D721Med (cell line): ENCODE measurements at regions not wholly inside any gene's neighbourhood (a gene's known extent, or its start where the extent isn't known, plus 50 kb on each side); places are given as distances from the start of the nearest gene placed in this dataset.

ENCODE experiments used
- DNase-seq: peaks from one replicate; pipeline ENCODE4 v3.0.0; 2011; ENCODE audit warnings: low spot score; ENCODE audit not compliant: insufficient read length
- FAIRE-seq: peaks from 2 replicates; lab custom pipeline; 2011; peaks lifted over from hg19 to GRCh38; lab: Jason Lieb, UNC
- TF ChIP-seq, protein P1 (sequence below): IDR thresholded peaks from 2 replicates; pipeline ENCODE4 v1.5.1; 2012; ENCODE audit warnings: mild to moderate bottlenecking, control low read depth; ENCODE audit not compliant: insufficient read depth; ENCODE audit errors: missing control alignments

DNA sequence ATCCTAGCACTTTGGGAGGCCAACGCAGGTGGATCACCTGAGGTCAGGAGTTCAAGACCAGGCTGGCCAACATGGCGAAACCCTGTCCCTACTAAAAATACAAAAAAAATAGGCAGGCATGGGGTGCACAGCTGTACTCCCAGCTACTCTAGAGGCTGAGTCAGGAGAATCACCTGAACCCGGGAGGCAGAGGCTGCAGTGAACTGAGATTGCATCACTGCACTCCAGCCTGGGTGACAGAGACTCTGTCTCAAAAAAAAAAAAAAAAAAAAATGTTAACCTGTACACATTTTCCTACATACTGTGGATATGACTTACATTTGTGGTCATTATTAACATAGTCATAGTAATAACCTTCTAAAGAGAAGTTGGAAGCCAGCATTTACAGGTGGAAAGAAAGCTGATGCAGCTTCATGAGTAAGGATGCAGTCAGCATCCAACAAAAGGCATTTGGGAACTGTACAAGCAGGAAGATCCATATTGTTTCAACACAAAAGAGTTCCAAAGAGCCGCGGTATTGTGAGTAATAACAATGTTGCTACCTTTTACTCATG, 186.2 kb downstream of the GPX5 start:
- no peak for DNase-seq
- FAIRE-seq, result no peak
- TF ChIP-seq, protein P1, sequence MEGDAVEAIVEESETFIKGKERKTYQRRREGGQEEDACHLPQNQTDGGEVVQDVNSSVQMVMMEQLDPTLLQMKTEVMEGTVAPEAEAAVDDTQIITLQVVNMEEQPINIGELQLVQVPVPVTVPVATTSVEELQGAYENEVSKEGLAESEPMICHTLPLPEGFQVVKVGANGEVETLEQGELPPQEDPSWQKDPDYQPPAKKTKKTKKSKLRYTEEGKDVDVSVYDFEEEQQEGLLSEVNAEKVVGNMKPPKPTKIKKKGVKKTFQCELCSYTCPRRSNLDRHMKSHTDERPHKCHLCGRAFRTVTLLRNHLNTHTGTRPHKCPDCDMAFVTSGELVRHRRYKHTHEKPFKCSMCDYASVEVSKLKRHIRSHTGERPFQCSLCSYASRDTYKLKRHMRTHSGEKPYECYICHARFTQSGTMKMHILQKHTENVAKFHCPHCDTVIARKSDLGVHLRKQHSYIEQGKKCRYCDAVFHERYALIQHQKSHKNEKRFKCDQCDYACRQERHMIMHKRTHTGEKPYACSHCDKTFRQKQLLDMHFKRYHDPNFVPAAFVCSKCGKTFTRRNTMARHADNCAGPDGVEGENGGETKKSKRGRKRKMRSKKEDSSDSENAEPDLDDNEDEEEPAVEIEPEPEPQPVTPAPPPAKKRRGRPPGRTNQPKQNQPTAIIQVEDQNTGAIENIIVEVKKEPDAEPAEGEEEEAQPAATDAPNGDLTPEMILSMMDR, result no peak

DNA sequence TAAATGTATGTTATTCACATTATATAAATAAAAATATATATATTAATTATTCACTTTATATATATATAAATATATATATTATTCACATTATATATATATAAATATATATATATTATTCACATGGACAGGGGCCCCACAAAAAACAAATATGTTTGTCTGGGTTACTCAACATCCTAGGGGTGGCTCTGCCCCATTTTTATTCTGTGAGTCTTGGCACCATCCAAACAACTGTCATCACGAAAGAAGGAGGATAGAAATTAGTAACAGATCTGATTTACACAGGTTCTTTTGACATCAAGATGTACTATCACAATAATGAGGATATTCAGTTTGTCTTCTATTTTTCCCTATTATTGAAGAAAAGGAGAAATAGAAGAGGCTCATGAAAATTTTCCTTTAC, 187.3 kb downstream of the GPX5 start:
- no peak for DNase-seq
- TF ChIP-seq, protein P1, result no peak
- no peak for FAIRE-seq

DNA sequence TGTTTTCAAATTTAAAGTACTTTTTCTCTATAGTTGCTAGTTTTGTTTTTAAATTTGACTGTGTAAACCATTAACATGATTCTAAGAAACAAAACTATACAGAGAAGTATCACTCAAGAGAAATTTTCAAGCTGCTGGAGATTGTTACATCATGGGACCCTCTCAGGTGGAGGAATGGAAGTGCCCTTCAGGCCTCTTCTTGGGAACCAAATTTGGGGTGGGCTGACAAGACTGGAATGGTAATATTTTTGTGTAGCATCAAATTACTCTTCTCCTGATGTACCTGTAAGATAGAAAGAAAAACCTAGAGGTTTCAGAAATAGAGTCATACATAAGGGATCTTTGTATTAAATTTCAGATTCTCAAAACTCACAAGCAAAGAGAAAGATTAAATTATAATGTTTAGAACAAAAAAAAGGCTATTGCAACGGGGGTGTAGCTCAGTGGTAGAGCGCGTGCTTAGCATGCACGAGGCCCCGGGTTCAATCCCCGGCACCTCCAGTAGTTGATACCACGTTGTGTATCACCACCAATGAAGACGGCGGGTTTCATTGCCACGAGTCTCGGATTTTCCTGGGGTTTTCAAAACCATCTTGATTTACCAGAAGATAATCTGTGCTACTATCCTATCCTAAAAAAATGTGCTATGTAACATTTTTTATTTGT, 193.7 kb downstream of the GPX5 start:
- DNase-seq (no peak), FAIRE-seq (no peak)
- TF ChIP-seq, protein P1, result no peak

DNA sequence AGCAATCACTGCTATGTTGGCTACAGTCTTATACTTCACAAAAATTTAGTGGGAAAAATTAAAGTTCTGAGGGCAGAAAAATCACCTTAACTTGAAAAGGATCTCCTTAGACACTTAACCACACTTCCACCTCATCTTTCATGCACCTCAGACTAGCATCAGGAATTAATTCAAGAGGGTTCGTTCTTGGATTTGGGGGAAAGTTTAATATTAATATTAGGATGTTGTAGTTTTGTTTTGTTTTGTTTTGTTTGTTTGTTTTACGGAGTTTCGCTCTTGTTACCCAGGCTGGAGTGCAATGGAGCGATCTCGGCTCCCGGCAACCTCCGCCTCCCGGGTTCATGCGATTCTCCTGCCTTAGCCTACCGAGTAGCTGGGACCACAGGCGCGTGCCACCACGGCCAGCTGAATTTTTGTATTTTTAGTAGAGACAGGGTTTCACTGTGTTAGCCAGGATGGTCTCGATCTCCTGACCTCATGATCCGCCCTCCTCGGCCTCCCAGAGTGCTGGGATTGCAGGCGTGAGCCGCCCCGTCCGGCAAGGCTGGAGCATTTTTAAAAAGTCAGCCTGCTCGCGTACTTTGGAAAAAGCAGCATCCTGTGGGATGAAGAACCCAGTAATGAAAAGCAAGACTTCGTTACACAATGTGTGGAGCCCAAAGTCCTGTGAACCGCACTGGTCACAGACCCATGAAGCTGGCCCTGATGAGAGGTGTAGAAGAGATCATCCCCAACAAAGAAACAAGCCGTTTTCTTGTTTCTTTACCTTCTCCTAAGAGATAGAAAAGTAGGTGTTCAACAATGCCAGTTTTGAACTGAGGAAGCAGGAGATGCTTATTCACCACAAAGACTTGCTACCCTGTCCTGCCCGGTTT, 194.9 kb downstream of the GPX5 start:
- no peak for DNase-seq
- TF ChIP-seq, protein P1, result no peak
- no peak for FAIRE-seq

DNA sequence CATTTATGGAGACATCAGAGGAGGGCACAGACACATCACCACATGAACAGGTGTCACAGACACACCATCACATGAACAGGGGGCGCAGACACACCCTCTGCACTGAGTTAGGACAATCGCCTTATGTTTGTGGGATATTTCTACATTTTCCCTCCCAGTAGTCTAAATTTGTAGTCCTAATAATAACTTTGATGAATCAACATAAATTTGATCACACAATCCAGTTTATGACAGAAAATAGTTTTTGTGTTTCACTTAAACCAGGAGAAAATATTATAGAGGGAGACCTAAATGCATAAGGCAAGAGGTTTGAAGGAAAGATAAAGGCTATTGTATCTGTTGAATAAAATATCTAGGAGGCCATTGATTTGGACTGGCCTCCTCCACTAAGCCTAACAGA, 195.7 kb downstream of the GPX5 start:
- TF ChIP-seq, protein P1, result no peak
- DNase-seq, result no peak
- no peak for FAIRE-seq

DNA sequence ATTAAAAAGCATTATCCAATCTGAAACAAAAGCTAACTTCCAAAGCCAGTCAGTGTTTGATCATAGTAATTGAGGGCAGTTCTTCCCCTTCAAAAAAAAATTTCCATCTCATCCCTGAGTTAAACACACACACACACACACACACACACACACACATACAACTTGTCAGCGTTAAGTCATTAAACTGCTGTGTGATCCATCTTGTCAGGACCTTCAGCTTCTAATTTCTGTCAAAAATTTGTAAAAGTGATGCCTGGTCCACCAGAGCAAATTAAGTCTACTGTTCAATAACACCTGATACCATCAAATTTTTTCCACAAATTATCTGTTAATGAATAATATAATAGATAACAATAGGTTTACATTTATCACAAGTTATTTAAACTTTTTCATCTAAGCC, 198.7 kb downstream of the GPX5 start:
- DNase-seq (no peak), FAIRE-seq (no peak)
- TF ChIP-seq, protein P1, result no peak
